GM21529 (cell line): ENCODE measurements at regions not wholly inside any gene's neighbourhood (a gene's known extent, or its start where the extent isn't known, plus 50 kb on each side); places are given as distances from the start of the nearest gene placed in this dataset.

Experiments used
- ATAC-seq: cut with Tn5 transposase; IDR thresholded peaks from one replicate; pipeline ENCODE4 v1.9.1; 2021; ENCODE audit not compliant: unreplicated experiment

- ATAC-seq: no peak
Measured at GRCh38 chr5:116361979-116362577, 212.5 kb downstream of the SEMA6A start.

- no peak for ATAC-seq
Measured at GRCh38 chr5:116361171-116361967, 213.3 kb downstream of the SEMA6A start.

GRCh38 chr5:116360008-116360853 is 214.4 kb downstream of the SEMA6A start:
- ATAC-seq: no peak

- no peak for ATAC-seq
Measured at GRCh38 chr5:116359592-116359991, 215.0 kb downstream of the SEMA6A start.

- ATAC-seq: peak; percentile 99
Measured at GRCh38 chr5:116358911-116359418, 215.7 kb downstream of the SEMA6A start.

GRCh38 chr5:116358015-116358523 is 216.6 kb downstream of the SEMA6A start:
- ATAC-seq: no peak

GRCh38 chr5:116355819-116356601 is 218.6 kb downstream of the SEMA6A start:
- ATAC-seq: no peak

- ATAC-seq: no peak
Measured at GRCh38 chr5:116354699-116355098, 219.9 kb downstream of the SEMA6A start.

GRCh38 chr5:116347657-116348056 is 227.0 kb downstream of the SEMA6A start:
- no peak for ATAC-seq

GRCh38 chr5:116343961-116344360 is 230.7 kb downstream of the SEMA6A start:
- no peak for ATAC-seq
